Suprapubic skin (tissue), 4 donors: ENCODE measurements at regions not wholly inside any gene's neighbourhood (a gene's known extent, or its start where the extent isn't known, plus 50 kb on each side); places are given as distances from the start of the nearest gene placed in this dataset.

Source experiments
- DNase-seq, 2 donors: peaks; one replicate each; pipeline ENCODE4 v3.0.0-alpha.2; 2019; ENCODE audit warnings: low spot score in 2 of 2
- H3K27ac ChIP-seq: fragments of 200-600 bp; sonication (generic); one replicate; pipeline ENCODE4 v1.5.1; 2019
- H3K27me3 ChIP-seq: fragments of 200-600 bp; sonication (generic); one replicate; pipeline ENCODE4 v1.5.1; 2019
- H3K36me3 ChIP-seq: fragments of 200-600 bp; sonication (generic); one replicate; pipeline ENCODE4 v1.5.1; 2019
- H3K4me1 ChIP-seq: fragments of 200-600 bp; sonication (generic); one replicate; pipeline ENCODE4 v1.5.1; 2019
- H3K4me3 ChIP-seq: fragments of 200-600 bp; sonication (generic); one replicate; pipeline ENCODE4 v1.5.1; 2019; ENCODE audit warnings: mild to moderate bottlenecking
- H3K9me3 ChIP-seq: fragments of 200-600 bp; sonication (generic); one replicate; pipeline ENCODE4 v1.5.1; 2019
- EP300 ChIP-seq: sonication (generic); formaldehyde crosslinking; IDR thresholded peaks from one replicate; pipeline ENCODE4 v1.6.1; 2017; ENCODE audit warnings: antibody characterized with exemption
- POLR2A ChIP-seq, 2 donors: fragments of 450-650 bp; IDR thresholded peaks; one replicate each; pipeline ENCODE4 v1.6.1; 2017; ENCODE audit warnings: antibody characterized with exemption in 2 of 2, mild to moderate bottlenecking in 2 of 2, moderate library complexity in 2 of 2
- POLR2AphosphoS5 ChIP-seq, 3 donors: sonication (generic); formaldehyde crosslinking; IDR thresholded peaks; one replicate each; pipeline ENCODE4 v1.6.1; 2017; ENCODE audit warnings: antibody characterized with exemption in 3 of 3
- WGBS: methylation state at CpG from one replicate; pipeline ENCODE4 v1.1.5; 2018; 5-methylcytosine and 5-hydroxymethylcytosine counted together
- TF ChIP-seq, protein P1 (sequence below), 2 donors: fragments of 200-600 bp in 1 of 2; fragments of 450-650 bp in 1 of 2; sonication (generic) in 1 of 2; IDR thresholded peaks; one replicate each; pipeline ENCODE4 v1.5.1; 2016 to 2019; ENCODE audit warnings: antibody characterized with exemption in 2 of 2, mild to moderate bottlenecking in 1 of 2, moderate library complexity in 1 of 2

DNA sequence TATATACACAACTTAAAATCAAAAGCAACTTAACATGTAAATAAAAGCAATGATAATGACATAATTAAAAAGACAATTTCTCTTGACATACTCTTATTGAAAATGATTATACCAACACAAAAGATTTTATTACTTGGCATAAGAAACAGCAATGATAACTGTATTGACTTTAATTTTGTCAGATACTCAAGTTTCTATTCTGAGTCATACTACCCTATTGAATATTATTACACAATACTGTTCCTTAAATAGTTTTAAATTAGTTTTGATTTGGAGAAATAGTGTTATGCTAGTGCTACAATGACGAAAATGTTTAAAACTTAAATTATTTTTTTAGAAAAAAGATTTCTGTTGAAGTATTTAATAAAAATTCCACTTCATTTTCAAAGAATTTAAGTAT lies 1319.3 kb upstream of the C9orf72 start:
- Histone ChIP-seq H3K27me3 (no peaks in the 10 kb centered on the region), H3K36me3 (no peaks in the 10 kb centered on the region), H3K9me3 (no peaks in the 10 kb centered on the region), H3K4me3 (no peak overlapping the region), H3K27ac (no peak overlapping the region), H3K4me1 (no peaks in the 10 kb centered on the region)
- TF ChIP-seq EP300, result no peak
- no peak for TF ChIP-seq POLR2AphosphoS5 (IDR thresholded peaks at IDR 0.05)
- no peak for TF ChIP-seq POLR2A (IDR thresholded peaks at IDR 0.05)
- TF ChIP-seq, protein P1, sequence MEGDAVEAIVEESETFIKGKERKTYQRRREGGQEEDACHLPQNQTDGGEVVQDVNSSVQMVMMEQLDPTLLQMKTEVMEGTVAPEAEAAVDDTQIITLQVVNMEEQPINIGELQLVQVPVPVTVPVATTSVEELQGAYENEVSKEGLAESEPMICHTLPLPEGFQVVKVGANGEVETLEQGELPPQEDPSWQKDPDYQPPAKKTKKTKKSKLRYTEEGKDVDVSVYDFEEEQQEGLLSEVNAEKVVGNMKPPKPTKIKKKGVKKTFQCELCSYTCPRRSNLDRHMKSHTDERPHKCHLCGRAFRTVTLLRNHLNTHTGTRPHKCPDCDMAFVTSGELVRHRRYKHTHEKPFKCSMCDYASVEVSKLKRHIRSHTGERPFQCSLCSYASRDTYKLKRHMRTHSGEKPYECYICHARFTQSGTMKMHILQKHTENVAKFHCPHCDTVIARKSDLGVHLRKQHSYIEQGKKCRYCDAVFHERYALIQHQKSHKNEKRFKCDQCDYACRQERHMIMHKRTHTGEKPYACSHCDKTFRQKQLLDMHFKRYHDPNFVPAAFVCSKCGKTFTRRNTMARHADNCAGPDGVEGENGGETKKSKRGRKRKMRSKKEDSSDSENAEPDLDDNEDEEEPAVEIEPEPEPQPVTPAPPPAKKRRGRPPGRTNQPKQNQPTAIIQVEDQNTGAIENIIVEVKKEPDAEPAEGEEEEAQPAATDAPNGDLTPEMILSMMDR (IDR thresholded peaks at IDR 0.05), result no peak
- 49% methylated on average over 1 of the region's 1 CpG for WGBS
- no peak for DNase-seq

DNA sequence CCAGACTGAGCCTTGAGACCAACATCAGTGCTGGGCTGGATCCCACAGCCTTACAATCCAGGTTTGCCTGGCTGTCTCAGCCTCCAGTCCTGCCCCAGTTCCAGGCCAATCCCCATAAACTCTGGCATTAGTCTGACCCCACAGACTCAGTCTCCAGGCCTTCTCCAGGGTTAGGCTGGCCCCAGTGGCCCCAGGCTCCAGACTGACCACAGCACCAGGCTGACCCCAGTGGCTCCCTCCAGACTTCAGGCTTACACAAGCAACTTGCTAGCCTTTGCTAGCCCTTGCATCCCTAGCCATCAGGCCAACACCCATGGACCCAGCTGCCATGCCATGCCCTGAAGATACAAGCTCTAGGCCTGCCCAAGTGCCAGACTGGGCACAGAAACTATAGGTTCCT lies 1326.0 kb upstream of the C9orf72 start:
- H3K27me3 ChIP-seq, result no peaks in the 10 kb centered on the region
- H3K4me1 ChIP-seq, result no peaks in the 10 kb centered on the region
- no peak overlapping the region for H3K4me3 ChIP-seq
- H3K36me3 ChIP-seq, result no peaks in the 10 kb centered on the region
- TF ChIP-seq, protein P1 (IDR thresholded peaks at IDR 0.05), result no peak
- TF ChIP-seq POLR2AphosphoS5 (IDR thresholded peaks at IDR 0.05) (no peak), EP300 (no peak), POLR2A (IDR thresholded peaks at IDR 0.05) (no peak)
- H3K9me3 ChIP-seq, result no peaks in the 10 kb centered on the region
- DNase-seq, result no peak
- no peak overlapping the region for H3K27ac ChIP-seq

DNA sequence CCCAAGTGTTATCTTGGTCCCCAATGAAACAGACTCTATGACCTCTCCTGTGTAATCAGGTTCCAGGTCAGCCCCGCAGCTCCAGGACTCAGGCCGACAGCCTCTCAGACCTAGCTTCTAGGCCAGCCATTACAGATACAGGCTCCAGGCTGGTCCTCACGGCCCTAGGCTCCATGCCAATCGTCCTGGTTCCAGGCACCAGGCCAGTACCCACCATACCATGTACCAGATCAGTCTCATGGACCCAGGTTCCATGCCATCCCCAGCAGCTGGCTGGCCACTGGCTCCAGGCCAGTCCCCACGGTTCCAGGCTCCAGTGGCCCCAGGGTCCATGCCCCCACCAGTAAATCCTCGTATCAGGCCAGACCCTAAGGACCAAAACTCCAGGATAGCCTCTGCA lies 1326.6 kb upstream of the C9orf72 start:
- TF ChIP-seq POLR2A (IDR thresholded peaks at IDR 0.05) (no peak), POLR2AphosphoS5 (IDR thresholded peaks at IDR 0.05) (no peak), EP300 (no peak)
- TF ChIP-seq, protein P1 (IDR thresholded peaks at IDR 0.05), result no peak
- WGBS, result 100% methylated on average over 2 of the region's 6 CpGs
- DNase-seq, result no peak
- Histone ChIP-seq H3K36me3 (no peaks in the 10 kb centered on the region), H3K27ac (no peak overlapping the region), H3K4me1 (no peaks in the 10 kb centered on the region), H3K27me3 (no peaks in the 10 kb centered on the region), H3K9me3 (no peaks in the 10 kb centered on the region), H3K4me3 (no peak overlapping the region)

DNA sequence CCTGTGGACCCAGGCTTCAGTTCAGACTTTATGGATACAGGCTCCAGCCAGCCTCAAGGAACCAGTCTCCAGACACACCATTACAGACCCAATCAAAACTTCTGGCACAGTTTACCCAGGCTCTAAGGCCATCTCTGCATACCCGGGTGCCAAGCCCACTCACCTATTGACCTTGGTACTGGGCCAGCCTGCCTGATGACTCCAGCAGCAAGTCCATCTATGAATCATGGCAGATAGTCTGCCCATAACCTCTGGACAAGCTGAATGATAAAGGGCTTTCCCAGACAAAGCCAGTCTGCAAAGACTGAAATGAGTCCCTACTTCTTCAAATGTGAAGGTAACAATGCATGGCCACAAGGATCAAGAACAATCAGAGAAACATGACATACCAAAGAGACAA lies 1327.1 kb upstream of the C9orf72 start:
- no peak overlapping the region for H3K4me3 ChIP-seq
- DNase-seq, result no peak
- TF ChIP-seq POLR2AphosphoS5 (IDR thresholded peaks at IDR 0.05), result no peak
- no peak for TF ChIP-seq POLR2A (IDR thresholded peaks at IDR 0.05)
- no peak for TF ChIP-seq EP300
- TF ChIP-seq, protein P1 (IDR thresholded peaks at IDR 0.05), result no peak
- WGBS, result 0% methylated on average over 1 of the region's 1 CpG
- H3K36me3 ChIP-seq, result no peaks in the 10 kb centered on the region
- H3K27me3 ChIP-seq, result no peaks in the 10 kb centered on the region
- H3K27ac ChIP-seq, result no peak overlapping the region
- no peaks in the 10 kb centered on the region for H3K9me3 ChIP-seq
- H3K4me1 ChIP-seq, result no peaks in the 10 kb centered on the region

DNA sequence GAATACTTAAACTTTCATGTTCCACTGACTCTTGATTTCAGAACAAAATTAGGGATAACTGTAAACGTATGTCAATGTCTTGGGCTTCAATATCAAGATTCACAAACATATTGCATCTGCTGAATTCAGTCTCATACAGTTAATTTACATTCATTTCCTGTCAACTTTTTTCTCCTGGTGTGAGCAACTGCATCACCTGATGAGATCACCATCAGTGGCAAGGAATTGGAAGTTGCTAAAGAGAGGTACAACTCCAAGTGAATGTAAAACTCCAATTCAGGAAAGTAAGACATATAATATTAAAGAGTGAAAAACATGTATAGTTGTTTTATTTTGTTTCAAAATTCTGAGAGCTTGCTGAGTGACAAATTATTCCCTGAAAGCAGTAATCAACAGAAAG lies 1336.2 kb upstream of the C9orf72 start:
- 80% methylated on average over 1 of the region's 1 CpG for WGBS
- TF ChIP-seq POLR2A (IDR thresholded peaks at IDR 0.05), result no peak
- no peak for TF ChIP-seq EP300
- TF ChIP-seq, protein P1 (IDR thresholded peaks at IDR 0.05), result no peak
- TF ChIP-seq POLR2AphosphoS5 (IDR thresholded peaks at IDR 0.05), result no peak

More for the DNA sequence above, 1336.2 kb upstream of the C9orf72 start:
- no peaks in the 10 kb centered on the region for H3K4me1 ChIP-seq
- no peaks in the 10 kb centered on the region for H3K9me3 ChIP-seq
- H3K27ac ChIP-seq, result no peak overlapping the region
- H3K27me3 ChIP-seq, result no peaks in the 10 kb centered on the region
- no peaks in the 10 kb centered on the region for H3K36me3 ChIP-seq
- no peak overlapping the region for H3K4me3 ChIP-seq
- DNase-seq, result no peak
